Common myeloid progenitor, CD34-positive (primary cell): ENCODE measurements at regions not wholly inside any gene's neighbourhood (a gene's known extent, or its start where the extent isn't known, plus 50 kb on each side); places are given as distances from the start of the nearest gene placed in this dataset.

Source experiments
- CTCF ChIA-PET: fragments of 350-600 bp; sonication (Branson Sonifier 250); formaldehyde crosslinking; loops from one replicate; lab custom pipeline; 2021; ENCODE audit warnings: antibody characterized with exemption; lab: Charles Lee
- POLR2A ChIA-PET: fragments of 350-600 bp; sonication (Branson Sonifier 250); formaldehyde crosslinking; loops from one replicate; lab custom pipeline; 2021; ENCODE audit warnings: antibody characterized with exemption; lab: Charles Lee
- DNase-seq, 3 donors: peaks; one replicate each; pipeline versions ENCODE4 v3.0.0 to v3.0.0-alpha.2; 2013
- H3K27ac ChIP-seq, 2 experiments: 1 replicate in 1 of 2; 2 replicates in 1 of 2; pipeline ENCODE4 v1.7.0; 2013; ENCODE audit warnings: inconsistent platforms in 2 of 2, low read length in 2 of 2, mild to moderate bottlenecking in 2 of 2, low read depth in 1 of 2, moderate library complexity in 1 of 2; ENCODE audit not compliant: severe bottlenecking in 2 of 2, insufficient read depth in 1 of 2, poor library complexity in 1 of 2
- H3K27me3 ChIP-seq, 5 experiments: replicated peaks in 2 of 5; 1 replicate in 3 of 5; 2 replicates in 2 of 5; pipeline versions ENCODE4 v1.6.1 to v1.7.0; 2013; ENCODE audit warnings: low read length in 4 of 5, mild to moderate bottlenecking in 2 of 5, moderate library complexity in 2 of 5, inconsistent platforms in 1 of 5; ENCODE audit not compliant: insufficient read depth in 5 of 5, control insufficient read depth in 4 of 5
- H3K36me3 ChIP-seq, 4 experiments: 1 replicate in 2 of 4; 2 replicates in 2 of 4; pipeline versions ENCODE4 v1.6.1 to v1.7.0; 2013; ENCODE audit warnings: low read length in 3 of 4, control low read depth in 1 of 4, mild to moderate bottlenecking in 1 of 4; ENCODE audit not compliant: control insufficient read depth in 4 of 4, insufficient read depth in 4 of 4
- H3K4me1 ChIP-seq, 4 experiments: 1 replicate in 3 of 4; 2 replicates in 1 of 4; pipeline versions ENCODE4 v1.6.1 to v1.7.1; 2013; ENCODE audit warnings: low read length in 3 of 4, mild to moderate bottlenecking in 3 of 4, control low read depth in 1 of 4, inconsistent platforms in 1 of 4, moderate library complexity in 1 of 4; ENCODE audit not compliant: control insufficient read depth in 4 of 4, insufficient read depth in 4 of 4; ENCODE audit errors: control extremely low read depth in 1 of 4
- H3K4me3 ChIP-seq, 7 experiments: 1 replicate in 4 of 7; 2 replicates in 3 of 7; pipeline versions ENCODE4 v1.5.1 to v1.7.0; 2013; ENCODE audit warnings: mild to moderate bottlenecking in 7 of 7, low read length in 6 of 7, moderate library complexity in 6 of 7, inconsistent platforms in 2 of 7, low read depth in 2 of 7, control low read depth in 1 of 7; ENCODE audit not compliant: insufficient read depth in 4 of 7, control insufficient read depth in 1 of 7; ENCODE audit errors: extremely low read depth in 1 of 7
- H3K9me3 ChIP-seq, 5 experiments: 1 replicate in 4 of 5; 2 replicates in 1 of 5; pipeline versions ENCODE4 v1.6.1 to v1.7.1; 2013; ENCODE audit warnings: low read length in 4 of 5, mild to moderate bottlenecking in 2 of 5, inconsistent platforms in 1 of 5, low read depth in 1 of 5, moderate library complexity in 1 of 5; ENCODE audit not compliant: control insufficient read depth in 4 of 5, insufficient read depth in 2 of 5; ENCODE audit errors: control extremely low read depth in 1 of 5
- WGBS: methylation state at CpG from one replicate; pipeline ENCODE4 v1.1.5; 2013; ENCODE audit not compliant: insufficient coverage; 5-methylcytosine and 5-hydroxymethylcytosine counted together

DNA sequence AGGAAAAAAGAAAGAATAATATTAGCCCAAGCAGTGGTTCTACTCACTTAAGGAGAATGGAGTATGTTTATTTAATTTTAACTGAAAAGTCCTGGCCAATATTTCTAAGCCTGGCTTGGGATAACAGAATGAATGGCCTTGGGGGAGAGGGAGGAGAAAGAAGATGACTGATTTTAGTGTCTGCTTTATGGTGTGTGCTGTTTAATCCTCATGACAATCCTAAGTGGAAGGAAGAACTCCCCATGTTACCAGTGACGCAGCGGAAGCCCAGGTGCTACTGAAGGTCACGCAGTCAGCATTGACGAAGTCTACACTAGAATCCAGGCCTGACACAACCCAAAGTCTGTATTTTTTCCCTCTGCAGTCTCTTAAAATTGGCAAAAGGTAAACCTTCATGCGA, 50.5 kb downstream of the PALM2AKAP2 start:
- Histone ChIP-seq H3K27ac (no peak overlapping the region), H3K9me3 (peaks cover 0 to 9% (median 0%) of the 10 kb centered on the region in 5 experiments), H3K36me3 (no peaks in the 10 kb centered on the region), H3K27me3 (peaks cover 0 to 11% (median 4%) of the 10 kb centered on the region in 5 experiments), H3K4me3 (no peak overlapping the region), H3K4me1 (no peaks in the 10 kb centered on the region)
- ChIA-PET CTCF (interaction anchor here (0.7 kb wide), 1 partner anchor 14 kb away, joined by 3 read pairs; no protein-coding TSS in a partner anchor), POLR2A (no interaction called here)
- 89% methylated on average over 3 of the region's 5 CpGs for WGBS
- DNase-seq: no peak

DNA sequence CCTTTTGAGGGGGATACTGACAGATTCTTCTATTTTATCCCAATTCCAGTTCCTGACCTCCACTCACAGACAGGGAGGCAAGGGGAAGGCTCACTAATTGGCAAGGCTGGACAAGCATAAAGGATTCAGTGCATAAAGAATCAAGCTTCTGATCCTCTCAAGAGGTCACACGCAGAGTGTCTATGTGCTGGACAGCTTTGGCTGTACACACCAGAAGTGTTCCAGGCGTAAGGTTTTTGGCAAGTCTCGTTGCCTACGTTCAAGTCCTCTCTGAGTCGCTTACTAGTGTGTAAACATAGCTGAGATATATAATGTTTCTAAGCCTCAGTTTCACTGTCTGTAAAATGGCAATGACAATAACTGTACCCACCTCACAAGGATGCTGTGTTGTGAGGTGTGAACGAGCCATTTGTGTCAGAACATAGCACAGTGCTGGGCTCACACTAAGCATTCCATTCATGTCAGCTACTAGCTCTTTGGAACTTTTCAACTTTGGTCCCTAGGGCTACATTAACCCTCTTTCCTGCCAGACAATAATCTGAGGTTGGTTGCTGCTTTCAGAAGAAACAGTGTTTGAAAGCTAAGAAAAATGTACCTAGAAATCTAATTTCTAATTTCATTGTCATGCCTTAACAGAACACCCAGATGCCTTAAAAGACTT, 52.1 kb downstream of the PALM2AKAP2 start:
- POLR2A ChIA-PET: no interaction called here

GRCh38 chr9:109834855-109835254, 54.9 kb downstream of the PALM2AKAP2 start:
- Histone ChIP-seq H3K27ac (no peak overlapping the region), H3K4me3 (no peak overlapping the region), H3K27me3 (peaks cover 0 to 10% (median 0%) of the 10 kb centered on the region in 5 experiments), H3K36me3 (no peaks in the 10 kb centered on the region), H3K4me1 (no peaks in the 10 kb centered on the region), H3K9me3 (peaks cover 0 to 9% (median 0%) of the 10 kb centered on the region in 5 experiments)
- 100% methylated on average over 1 of the region's 2 CpGs for WGBS
- ChIA-PET CTCF (no interaction called here), POLR2A (no interaction called here)
- DNase-seq: no peak

More for the DNA sequence above, 52.1 kb downstream of the PALM2AKAP2 start:
- no peaks in the 10 kb centered on the region for H3K36me3 ChIP-seq
- no peak for DNase-seq
- H3K27ac ChIP-seq: no peak overlapping the region
- H3K4me3 ChIP-seq: no peak overlapping the region
- H3K9me3 ChIP-seq: peaks cover 0 to 9% (median 0%) of the 10 kb centered on the region in 5 experiments
- CTCF ChIA-PET: interaction anchor here (0.7 kb wide), 1 partner anchor 10 kb away, joined by 3 read pairs; no protein-coding TSS in a partner anchor
- no peaks in the 10 kb centered on the region for H3K4me1 ChIP-seq
- 97% methylated on average over 3 of the region's 6 CpGs for WGBS
- H3K27me3 ChIP-seq: peaks cover 0 to 10% (median 3%) of the 10 kb centered on the region in 5 experiments

- WGBS: 88% methylated on average over 9 of the region's 11 CpGs
- Histone ChIP-seq H3K27me3 (peaks cover 0 to 3% (median 0%) of the 10 kb centered on the region in 5 experiments), H3K27ac (no peak overlapping the region), H3K9me3 (no peaks in the 10 kb centered on the region), H3K4me3 (no peak overlapping the region), H3K36me3 (no peaks in the 10 kb centered on the region), H3K4me1 (no peaks in the 10 kb centered on the region)
- no peak for DNase-seq
- POLR2A ChIA-PET: no interaction called here
- CTCF ChIA-PET: no interaction called here
Observed at GRCh38 chr9:109843641-109844040, 63.6 kb downstream of the PALM2AKAP2 start.

DNA sequence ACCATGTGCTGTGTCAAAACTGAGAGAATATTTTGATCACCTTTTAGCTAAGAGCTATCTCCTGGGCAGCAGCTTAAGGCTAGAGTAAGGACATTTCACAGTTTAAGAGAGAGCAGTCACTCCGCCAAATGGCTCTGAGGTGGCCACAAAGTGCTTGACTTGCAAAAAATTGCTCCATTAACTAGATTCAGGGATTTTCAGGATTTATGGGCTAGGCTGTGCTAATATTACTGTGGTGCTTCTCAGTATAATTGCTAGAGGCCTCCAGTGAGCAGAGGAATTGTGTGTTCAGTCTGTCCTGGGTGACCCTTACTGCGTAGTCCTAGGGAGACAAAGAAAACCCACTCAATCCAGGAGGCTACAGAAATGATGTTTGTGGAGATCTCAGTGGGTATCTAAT, 65.2 kb downstream of the PALM2AKAP2 start:
- Histone ChIP-seq H3K27me3 (peaks cover 0 to 3% (median 0%) of the 10 kb centered on the region in 5 experiments), H3K4me1 (no peaks in the 10 kb centered on the region), H3K4me3 (no peak overlapping the region), H3K27ac (no peak overlapping the region), H3K36me3 (no peaks in the 10 kb centered on the region), H3K9me3 (no peaks in the 10 kb centered on the region)
- ChIA-PET CTCF (interaction anchor here (2.2 kb wide), 1 partner anchor 28 kb away, joined by 5 read pairs; no protein-coding TSS in a partner anchor), POLR2A (no interaction called here)
- 89% methylated on average over 1 of the region's 2 CpGs for WGBS
- DNase-seq: no peak

DNA sequence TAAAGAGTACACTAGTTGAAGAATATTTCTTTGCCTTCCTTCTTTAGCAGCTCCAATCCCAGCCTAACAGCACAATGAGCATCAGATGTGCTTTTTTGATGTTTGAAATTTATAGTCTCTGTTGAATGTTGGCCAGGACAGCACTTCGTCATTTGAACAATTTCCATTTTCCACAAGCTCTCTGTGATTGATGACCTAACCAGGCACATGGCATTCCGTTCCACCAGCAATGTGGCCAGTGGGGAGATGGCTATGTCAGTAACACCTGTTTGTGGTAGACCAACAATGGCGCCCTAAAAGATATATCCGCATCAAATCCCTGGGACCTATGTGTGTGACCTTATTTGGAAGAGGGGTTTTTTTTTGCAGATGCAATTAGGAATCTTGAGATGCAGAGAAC, 66.8 kb downstream of the PALM2AKAP2 start:
- 100% methylated on average over 2 of the region's 4 CpGs for WGBS
- H3K4me1 ChIP-seq: no peaks in the 10 kb centered on the region
- ChIA-PET POLR2A (no interaction called here), CTCF (interaction anchor here (2.2 kb wide), 1 partner anchor 30 kb away, joined by 5 read pairs; no protein-coding TSS in a partner anchor)
- H3K9me3 ChIP-seq: no peaks in the 10 kb centered on the region
- H3K4me3 ChIP-seq: no peak overlapping the region
- H3K36me3 ChIP-seq: no peaks in the 10 kb centered on the region
- no peak for DNase-seq
- peaks cover 0 to 6% (median 0%) of the 10 kb centered on the region in 5 experiments for H3K27me3 ChIP-seq
- H3K27ac ChIP-seq: no peak overlapping the region

DNA sequence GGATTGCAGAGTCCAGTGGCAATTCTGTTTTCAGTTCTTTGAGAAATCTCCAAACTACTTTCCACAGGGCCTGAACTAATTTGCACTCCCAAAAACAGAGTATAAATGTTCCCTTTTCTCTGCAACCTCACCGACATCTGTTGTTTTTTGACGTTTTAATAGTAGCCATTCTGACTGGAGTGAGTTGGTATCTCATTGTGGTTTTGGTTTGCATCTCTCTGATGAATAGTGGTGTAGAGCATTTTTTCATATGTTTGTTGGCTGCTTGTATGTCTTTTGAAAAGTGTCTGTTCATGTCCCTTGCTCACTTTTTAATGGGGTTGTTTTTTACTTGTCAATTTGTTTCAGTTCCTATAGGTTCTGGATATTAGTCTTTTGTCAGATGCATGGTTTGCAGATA, 72.6 kb downstream of the PALM2AKAP2 start:
- ChIA-PET CTCF (no interaction called here), POLR2A (no interaction called here)
- Histone ChIP-seq H3K27ac (no peak overlapping the region), H3K4me1 (no peaks in the 10 kb centered on the region), H3K9me3 (peaks cover 0 to 4% (median 0%) of the 10 kb centered on the region in 5 experiments), H3K36me3 (no peaks in the 10 kb centered on the region), H3K27me3 (peaks cover 0 to 17% (median 8%) of the 10 kb centered on the region in 5 experiments), H3K4me3 (no peak overlapping the region)
- no peak for DNase-seq
- WGBS: 57% methylated on average over 1 of the region's 2 CpGs
